B cell (primary cell): ENCODE measurements at regions not wholly inside any gene's neighbourhood (a gene's known extent, or its start where the extent isn't known, plus 50 kb on each side); places are given as distances from the start of the nearest gene placed in this dataset.
"Not testable (repeated sequence)": the region's sequence is repeated elsewhere in the genome, so short reads cannot be mapped to it uniquely, and the experiment has no call there.

Experiments used
- ATAC-seq: fragments of 200-7000 bp; cut with Tn5 transposase; one replicate; pipeline ENCODE4 v1.10.0; 2021; ENCODE audit warnings: low read depth, mild to moderate bottlenecking, moderate number of reproducible peaks, moderate library complexity
- CTCF ChIA-PET: fragments of 350-600 bp; sonication (Branson Sonifier 250); formaldehyde crosslinking; loops from one replicate; lab custom pipeline; 2021; ENCODE audit warnings: antibody characterized with exemption, inconsistent platforms; lab: Charles Lee
- POLR2A ChIA-PET: fragments of 350-600 bp; sonication (Branson Sonifier 250); formaldehyde crosslinking; loops from one replicate; lab custom pipeline; 2021; ENCODE audit warnings: antibody characterized with exemption; lab: Charles Lee
- DNase-seq: peaks from one replicate; pipeline ENCODE4 v3.0.0; 2013
- H2AFZ ChIP-seq: 2 replicates; pipeline ENCODE4 v1.6.1; 2012; ENCODE audit warnings: mild to moderate bottlenecking, low read depth, low read length; ENCODE audit not compliant: insufficient read depth, poor library complexity, severe bottlenecking
- H3K27ac ChIP-seq, 2 donors: 1 replicate in 1 of 2; 2 replicates in 1 of 2; pipeline ENCODE4 v1.5.1; 2012 to 2013; ENCODE audit warnings: low read length in 2 of 2, mild to moderate bottlenecking in 2 of 2, moderate library complexity in 1 of 2
- H3K27me3 ChIP-seq, 4 experiments: fragments of 200-600 bp in 1 of 4; sonication (generic) in 1 of 4; replicated peaks in 1 of 4; 1 replicate in 2 of 4; 2 replicates in 2 of 4; pipeline versions ENCODE4 v1.6.1 to v1.7.0; 2013 to 2016; ENCODE audit warnings: low read length in 3 of 4, mild to moderate bottlenecking in 2 of 4, mixed read lengths in 1 of 4, moderate library complexity in 1 of 4; ENCODE audit not compliant: insufficient read depth in 4 of 4, control insufficient read depth in 3 of 4; ENCODE audit errors: control extremely low read depth in 1 of 4
- H3K36me3 ChIP-seq, 2 experiments: replicated peaks in 1 of 2; 1 replicate in 1 of 2; 2 replicates in 1 of 2; pipeline versions ENCODE4 v1.6.1 to v1.7.1; 2013; ENCODE audit warnings: low read length in 1 of 2; ENCODE audit not compliant: insufficient read depth in 2 of 2, control insufficient read depth in 1 of 2; ENCODE audit errors: control extremely low read depth in 1 of 2, extremely low read depth in 1 of 2
- H3K4me1 ChIP-seq, 2 donors: fragments of 200-600 bp in 1 of 2; sonication (generic) in 1 of 2; 1 replicate in 1 of 2; 2 replicates in 1 of 2; pipeline versions ENCODE4 v1.5.1 to v1.6.1; 2013 to 2017; ENCODE audit warnings: low read length in 2 of 2; ENCODE audit not compliant: control insufficient read depth in 2 of 2, insufficient read depth in 2 of 2
- H3K4me2 ChIP-seq: replicated peaks from 2 replicates; pipeline ENCODE3; 2012; ENCODE audit warnings: mild to moderate bottlenecking, low read depth, low read length; ENCODE audit not compliant: poor library complexity, severe bottlenecking
- H3K4me3 ChIP-seq, 5 experiments: fragments of 200-600 bp in 1 of 5; sonication (generic) in 1 of 5; 1 replicate in 3 of 5; 2 replicates in 2 of 5; pipeline versions ENCODE4 v1.5.1 to v1.7.0; 2011 to 2016; ENCODE audit warnings: low read length in 4 of 5, mild to moderate bottlenecking in 4 of 5, low read depth in 2 of 5, control low read depth in 1 of 5, moderate library complexity in 1 of 5; ENCODE audit not compliant: insufficient read depth in 1 of 5; ENCODE audit errors: control extremely low read depth in 1 of 5, extremely low read depth in 1 of 5
- H3K79me2 ChIP-seq: fragments of 200-600 bp; sonication (generic); one replicate; pipeline ENCODE4 v1.6.0; 2016; ENCODE audit warnings: low read length; ENCODE audit not compliant: control insufficient read depth, insufficient read depth
- H3K9ac ChIP-seq: fragments of 200-600 bp; sonication (generic); 2 replicates; pipeline ENCODE4 v1.6.1; 2017; ENCODE audit warnings: mild to moderate bottlenecking, low read length, moderate library complexity
- H3K9me3 ChIP-seq, 3 donors: one replicate each; pipeline versions ENCODE4 v1.6.1 to v1.7.1; 2013; ENCODE audit warnings: low read length in 2 of 3; ENCODE audit not compliant: control insufficient read depth in 2 of 3, insufficient read depth in 1 of 3; ENCODE audit errors: control extremely low read depth in 1 of 3
- H4K20me1 ChIP-seq: 2 replicates; pipeline ENCODE4 v1.6.0; 2012; ENCODE audit warnings: mild to moderate bottlenecking, low read length; ENCODE audit not compliant: insufficient read depth, control insufficient read depth, poor library complexity, severe bottlenecking
- H3K27ac Mint-ChIP-seq: one replicate; pipeline ENCODE4 v1.8.0; 2021; ENCODE audit warnings: mixed read lengths
- H3K27me3 Mint-ChIP-seq: one replicate; pipeline ENCODE4 v1.8.0; 2021; ENCODE audit warnings: mixed read lengths
- H3K4me1 Mint-ChIP-seq: one replicate; pipeline ENCODE4 v1.8.0; 2021; ENCODE audit warnings: mixed read lengths
- H3K4me3 Mint-ChIP-seq: one replicate; pipeline ENCODE4 v1.8.0; 2021; ENCODE audit warnings: mixed read lengths
- H3K9me3 Mint-ChIP-seq: one replicate; pipeline ENCODE4 v1.8.0; 2022; ENCODE audit warnings: mixed read lengths; ENCODE audit not compliant: insufficient read depth
- CTCF ChIP-seq: fragments of 200-600 bp; IDR thresholded peaks from one replicate; pipeline ENCODE4 v1.8.0; 2022; ENCODE audit warnings: antibody characterized with exemption, mild to moderate bottlenecking
- EZH2 ChIP-seq: IDR thresholded peaks from 2 replicates; pipeline ENCODE4 v1.6.1; 2012; ENCODE audit warnings: borderline replicate concordance, low read depth, mild to moderate bottlenecking, moderate library complexity, low read length; ENCODE audit not compliant: insufficient read depth, poor library complexity, severe bottlenecking
- WGBS: methylation state at CpG from one replicate; pipeline ENCODE4 v1.1.5; 2013; ENCODE audit warnings: missing lambda C conversion rate; ENCODE audit not compliant: insufficient coverage; 5-methylcytosine and 5-hydroxymethylcytosine counted together
- intact Hi-C: fragments of 100-400 bp; cut with micrococcal nuclease; formaldehyde crosslinking; loops from one replicate; pipeline ENCODE4 v1.10.0; 2022

GRCh38 chrX:66756717-66757116 lies 117.8 kb upstream of the EDA2R start:
- no peak overlapping the region for H3K4me3 ChIP-seq
- Mint-ChIP-seq H3K4me1 (no peaks in the 10 kb centered on the region), H3K27me3 (no peaks in the 10 kb centered on the region), H3K4me3 (no peak overlapping the region), H3K27ac (no peak overlapping the region), H3K9me3 (no peaks in the 10 kb centered on the region)
- H3K4me2 ChIP-seq: no peak overlapping the region
- H4K20me1 ChIP-seq: no peaks in the 10 kb centered on the region
- ChIA-PET POLR2A (no interaction called here), CTCF (no interaction called here)
- no peaks in the 10 kb centered on the region for H3K9me3 ChIP-seq
- WGBS: no CpG with 5 or more reads among the region's 1 CpG
- no peak for ATAC-seq
- H3K27me3 ChIP-seq: no peaks in the 10 kb centered on the region
- H2AFZ ChIP-seq: no peak overlapping the region
- DNase-seq: no peak
- no peaks in the 10 kb centered on the region for H3K4me1 ChIP-seq
- H3K79me2 ChIP-seq: no peaks in the 10 kb centered on the region
- H3K36me3 ChIP-seq: no peaks in the 10 kb centered on the region
- no peak overlapping the region for H3K27ac ChIP-seq
- intact Hi-C loops: no loop called here
- no peak overlapping the region for H3K9ac ChIP-seq
- TF ChIP-seq EZH2: no peak
- TF ChIP-seq CTCF: no peak

- H3K27ac ChIP-seq: no peak overlapping the region
- no peaks in the 10 kb centered on the region for H3K4me1 Mint-ChIP-seq
- H3K27me3 Mint-ChIP-seq: no peaks in the 10 kb centered on the region
- no peaks in the 10 kb centered on the region for H3K9me3 Mint-ChIP-seq
- H3K9ac ChIP-seq: no peak overlapping the region
- intact Hi-C loops: no loop called here
- ChIA-PET POLR2A (no interaction called here), CTCF (no interaction called here)
- no peaks in the 10 kb centered on the region for H3K79me2 ChIP-seq
- ATAC-seq (no peak), DNase-seq (no peak)
- no peak overlapping the region for H3K4me3 ChIP-seq
- H3K4me2 ChIP-seq: no peak overlapping the region
- no peaks in the 10 kb centered on the region for H3K27me3 ChIP-seq
- WGBS: 100% methylated on average over 1 of the region's 2 CpGs
- H3K27ac Mint-ChIP-seq: no peak overlapping the region
- TF ChIP-seq CTCF: no peak
- no peak for TF ChIP-seq EZH2
- H3K4me1 ChIP-seq: no peaks in the 10 kb centered on the region
- no peak overlapping the region for H2AFZ ChIP-seq
- no peaks in the 10 kb centered on the region for H4K20me1 ChIP-seq
- H3K4me3 Mint-ChIP-seq: no peak overlapping the region
- no peaks in the 10 kb centered on the region for H3K9me3 ChIP-seq
- no peaks in the 10 kb centered on the region for H3K36me3 ChIP-seq
Observed at GRCh38 chrX:66751136-66751782, 112.4 kb upstream of the EDA2R start.

DNA sequence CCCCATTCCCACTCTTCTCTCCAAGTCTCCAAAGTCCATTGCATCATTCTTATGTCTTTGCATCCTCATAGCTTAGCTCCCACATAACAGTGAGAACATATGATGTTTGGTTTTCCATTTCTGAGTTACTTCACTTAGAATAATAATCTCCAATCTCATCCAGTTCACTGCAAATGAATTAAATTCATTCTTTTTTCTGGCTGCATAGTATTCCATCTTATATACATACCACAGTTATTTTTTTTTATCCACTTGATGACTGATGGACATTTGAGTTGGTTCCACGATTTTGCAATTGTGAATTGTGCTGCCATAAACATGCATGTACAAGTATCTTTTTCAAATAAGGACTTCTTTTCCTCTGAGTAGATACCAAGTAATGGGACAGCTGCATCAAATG lies 105.6 kb upstream of the EDA2R start:
- H3K27me3 ChIP-seq, ATAC-seq, POLR2A ChIA-PET, intact Hi-C loops, H3K27ac ChIP-seq, H3K27ac Mint-ChIP-seq, H3K4me3 Mint-ChIP-seq, H3K4me1 ChIP-seq, H3K4me3 ChIP-seq, H3K9me3 ChIP-seq, CTCF ChIA-PET, H3K36me3 ChIP-seq, H3K9me3 Mint-ChIP-seq, H2AFZ ChIP-seq, H3K79me2 ChIP-seq, H3K27me3 Mint-ChIP-seq, H3K4me2 ChIP-seq, H3K4me1 Mint-ChIP-seq, DNase-seq, H4K20me1 ChIP-seq, H3K9ac ChIP-seq: not testable (repeated sequence)
- no CpG with 5 or more reads among the region's 1 CpG for WGBS
